Tibial nerve (tissue), 4 donors: ENCODE measurements at regions not wholly inside any gene's neighbourhood (a gene's known extent, or its start where the extent isn't known, plus 50 kb on each side); places are given as distances from the start of the nearest gene placed in this dataset.

ENCODE experiments used
- EP300 ChIP-seq, 2 donors: sonication (generic); formaldehyde crosslinking; IDR thresholded peaks; one replicate each; pipeline ENCODE4 v1.6.1; 2017; ENCODE audit warnings: antibody characterized with exemption in 2 of 2, mild to moderate bottlenecking in 1 of 2
- POLR2A ChIP-seq, 2 donors: fragments of 450-650 bp; IDR thresholded peaks; one replicate each; pipeline ENCODE4 v1.6.1; 2017; ENCODE audit warnings: antibody characterized with exemption in 2 of 2, mild to moderate bottlenecking in 2 of 2, moderate library complexity in 2 of 2
- TF ChIP-seq, protein P1 (sequence below), 5 experiments: fragments of 200-600 bp in 3 of 5; fragments of 450-650 bp in 2 of 5; sonication (generic) in 3 of 5; IDR thresholded peaks; one replicate each; pipeline ENCODE4 v1.5.1; 2016 to 2019; ENCODE audit warnings: antibody characterized with exemption in 5 of 5, mild to moderate bottlenecking in 3 of 5, moderate library complexity in 2 of 5

- TF ChIP-seq, protein P1, sequence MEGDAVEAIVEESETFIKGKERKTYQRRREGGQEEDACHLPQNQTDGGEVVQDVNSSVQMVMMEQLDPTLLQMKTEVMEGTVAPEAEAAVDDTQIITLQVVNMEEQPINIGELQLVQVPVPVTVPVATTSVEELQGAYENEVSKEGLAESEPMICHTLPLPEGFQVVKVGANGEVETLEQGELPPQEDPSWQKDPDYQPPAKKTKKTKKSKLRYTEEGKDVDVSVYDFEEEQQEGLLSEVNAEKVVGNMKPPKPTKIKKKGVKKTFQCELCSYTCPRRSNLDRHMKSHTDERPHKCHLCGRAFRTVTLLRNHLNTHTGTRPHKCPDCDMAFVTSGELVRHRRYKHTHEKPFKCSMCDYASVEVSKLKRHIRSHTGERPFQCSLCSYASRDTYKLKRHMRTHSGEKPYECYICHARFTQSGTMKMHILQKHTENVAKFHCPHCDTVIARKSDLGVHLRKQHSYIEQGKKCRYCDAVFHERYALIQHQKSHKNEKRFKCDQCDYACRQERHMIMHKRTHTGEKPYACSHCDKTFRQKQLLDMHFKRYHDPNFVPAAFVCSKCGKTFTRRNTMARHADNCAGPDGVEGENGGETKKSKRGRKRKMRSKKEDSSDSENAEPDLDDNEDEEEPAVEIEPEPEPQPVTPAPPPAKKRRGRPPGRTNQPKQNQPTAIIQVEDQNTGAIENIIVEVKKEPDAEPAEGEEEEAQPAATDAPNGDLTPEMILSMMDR (IDR thresholded peaks at IDR 0.05) = no peak
- TF ChIP-seq POLR2A (IDR thresholded peaks at IDR 0.05) = no peak
- no peak for TF ChIP-seq EP300 (IDR thresholded peaks at IDR 0.05)
Observed at GRCh38 chr5:14090290-14090689, 52.9 kb upstream of the TRIO start.
